Nephron (organoid): ENCODE measurements at regions not wholly inside any gene's neighbourhood (a gene's known extent, or its start where the extent isn't known, plus 50 kb on each side); places are given as distances from the start of the nearest gene placed in this dataset.
A peak's percentile ranks its signal among the peaks of the same experiment; 100 is the strongest.

Experiments
- H3K27ac Mint-ChIP-seq, 3 experiments: 2 replicates each; pipeline ENCODE4 v1.8.0; 2020; ENCODE audit warnings: mixed read lengths in 3 of 3, mild to moderate bottlenecking in 2 of 3, moderate library complexity in 1 of 3
- H3K27me3 Mint-ChIP-seq: 2 replicates; pipeline ENCODE4 v1.8.0; 2021; ENCODE audit warnings: low read depth, mild to moderate bottlenecking, moderate library complexity, mixed read lengths
- H3K36me3 Mint-ChIP-seq: 2 replicates; pipeline ENCODE4 v1.8.0; 2020; ENCODE audit warnings: low read depth, mixed read lengths
- H3K4me1 Mint-ChIP-seq: 2 replicates; pipeline ENCODE4 v1.8.0; 2020; ENCODE audit warnings: mixed read lengths
- H3K4me3 Mint-ChIP-seq, 3 experiments: 2 replicates each; pipeline ENCODE4 v1.8.0; 2020; ENCODE audit warnings: mild to moderate bottlenecking in 3 of 3, mixed read lengths in 3 of 3, moderate library complexity in 2 of 3
- H3K9me3 Mint-ChIP-seq: 2 replicates; pipeline ENCODE4 v1.8.0; 2020; ENCODE audit warnings: mixed read lengths
- CTCF ChIP-seq, 3 experiments: fragments of 200-600 bp; sonication (generic); IDR thresholded peaks; one replicate each; pipeline ENCODE4 v1.5.0; 2021; ENCODE audit warnings: antibody characterized with exemption in 3 of 3; ENCODE audit not compliant: unreplicated experiment in 3 of 3

GRCh38 chr13:39254601-39255000 lies 216.3 kb downstream of the NHLRC3 start:
- Mint-ChIP-seq H3K27me3 (no peaks in the 10 kb centered on the region), H3K27ac (no peak overlapping the region), H3K9me3 (peaks cover 3% of the 10 kb centered on the region), H3K4me3 (no peak overlapping the region), H3K4me1 (peaks cover 21% of the 10 kb centered on the region), H3K36me3 (no peaks in the 10 kb centered on the region)
- no peak for TF ChIP-seq CTCF (IDR thresholded peaks at IDR 0.05; ENCODE audit: unreplicated experiment in 3 of 3)

GRCh38 chr13:39257642-39258041 lies 219.4 kb downstream of the NHLRC3 start:
- no peak for TF ChIP-seq CTCF (IDR thresholded peaks at IDR 0.05; ENCODE audit: unreplicated experiment in 3 of 3)
- Mint-ChIP-seq H3K27ac (no peak overlapping the region), H3K4me1 (peaks cover 34% of the 10 kb centered on the region), H3K36me3 (no peaks in the 10 kb centered on the region), H3K9me3 (peaks cover 3% of the 10 kb centered on the region), H3K4me3 (no peak overlapping the region), H3K27me3 (no peaks in the 10 kb centered on the region)

- peaks cover 32% of the 10 kb centered on the region for H3K4me1 Mint-ChIP-seq
- H3K36me3 Mint-ChIP-seq = no peaks in the 10 kb centered on the region
- peak overlapping the region in 1 of 3 experiments; percentile 54 for H3K27ac Mint-ChIP-seq
- no peaks in the 10 kb centered on the region for H3K27me3 Mint-ChIP-seq
- H3K4me3 Mint-ChIP-seq = no peak overlapping the region
- TF ChIP-seq CTCF (IDR thresholded peaks at IDR 0.05; ENCODE audit: unreplicated experiment in 3 of 3) = no peak
- H3K9me3 Mint-ChIP-seq = peaks cover 2% of the 10 kb centered on the region
These were observed 221.3 kb downstream of the NHLRC3 start for GRCh38 chr13:39259371-39260140.

GRCh38 chr13:39263033-39263432 lies 224.8 kb downstream of the NHLRC3 start:
- peaks cover 20% of the 10 kb centered on the region for H3K9me3 Mint-ChIP-seq
- peaks cover 25% of the 10 kb centered on the region for H3K4me1 Mint-ChIP-seq
- no peak overlapping the region for H3K4me3 Mint-ChIP-seq
- no peaks in the 10 kb centered on the region for H3K27me3 Mint-ChIP-seq
- TF ChIP-seq CTCF (IDR thresholded peaks at IDR 0.05; ENCODE audit: unreplicated experiment in 3 of 3) = peak; percentile 49 to 62 (median 51)
- peak overlapping the region in 2 of 3 experiments; percentile 27 to 36 for H3K27ac Mint-ChIP-seq
- H3K36me3 Mint-ChIP-seq = no peaks in the 10 kb centered on the region

- Mint-ChIP-seq H3K36me3 (no peaks in the 10 kb centered on the region), H3K4me3 (no peak overlapping the region), H3K27ac (no peak overlapping the region), H3K27me3 (peaks cover 1% of the 10 kb centered on the region), H3K4me1 (peaks cover 25% of the 10 kb centered on the region), H3K9me3 (peaks cover 20% of the 10 kb centered on the region)
- TF ChIP-seq CTCF (IDR thresholded peaks at IDR 0.05; ENCODE audit: unreplicated experiment in 3 of 3) = no peak
These were observed 225.3 kb downstream of the NHLRC3 start for GRCh38 chr13:39263531-39263930.

- no peak for TF ChIP-seq CTCF (IDR thresholded peaks at IDR 0.05; ENCODE audit: unreplicated experiment in 3 of 3)
- Mint-ChIP-seq H3K9me3 (peaks cover 20% of the 10 kb centered on the region), H3K27me3 (peaks cover 7% of the 10 kb centered on the region)
These were observed 228.2 kb downstream of the NHLRC3 start for GRCh38 chr13:39266426-39266825.

More at GRCh38 chr13:39266426-39266825, 228.2 kb downstream of the NHLRC3 start:
- H3K4me3 Mint-ChIP-seq = no peak overlapping the region
- no peak overlapping the region for H3K27ac Mint-ChIP-seq
- no peaks in the 10 kb centered on the region for H3K36me3 Mint-ChIP-seq
- peaks cover 15% of the 10 kb centered on the region for H3K4me1 Mint-ChIP-seq
